ENCODE measurements at regions not wholly inside any gene's neighbourhood (a gene's known extent, or its start where the extent isn't known, plus 50 kb on each side); places are given as distances from the start of the nearest gene placed in this dataset.
"Not testable (repeated sequence)": the region's sequence is repeated elsewhere in the genome, so short reads cannot be mapped to it uniquely, and the experiment has no call there.

GRCh38 chr3:195999176-195999575 is 82.7 kb downstream of the TFRC start:
- not testable (repeated sequence) for H3K36me3 Mint-ChIP-seq (ENCODE audit: low read depth); H3K27ac Mint-ChIP-seq; H3K4me3 Mint-ChIP-seq; H3K4me1 Mint-ChIP-seq; DNase-seq; H3K9me3 Mint-ChIP-seq; H3K27me3 Mint-ChIP-seq
- ChIA-PET CTCF (interaction anchor here (1.2 kb wide), 1 partner anchor 22 kb away, joined by 4 read pairs; no protein-coding TSS in a partner anchor), POLR2A (interaction anchor here (0.6 to 1.4 kb wide), 2 partner anchors 58 to 312 kb away, joined by 3 to 5 read pairs; no protein-coding TSS in a partner anchor)

- CTCF ChIA-PET; H3K4me3 Mint-ChIP-seq; H3K36me3 Mint-ChIP-seq (ENCODE audit: low read depth); H3K4me1 Mint-ChIP-seq; DNase-seq; POLR2A ChIA-PET; H3K27me3 Mint-ChIP-seq; H3K27ac Mint-ChIP-seq; H3K9me3 Mint-ChIP-seq: not testable (repeated sequence)
These were observed 85.6 kb downstream of the TFRC start for GRCh38 chr3:195996314-195996713.

- DNase-seq = peak; percentile 62
- H3K4me3 Mint-ChIP-seq; H3K36me3 Mint-ChIP-seq (ENCODE audit: low read depth); H3K9me3 Mint-ChIP-seq; POLR2A ChIA-PET; H3K27me3 Mint-ChIP-seq; H3K27ac Mint-ChIP-seq; H3K4me1 Mint-ChIP-seq: not testable (repeated sequence)
- CTCF ChIA-PET = interaction anchor here (0.7 kb wide), 1 partner anchor 55 kb away, joined by 3 read pairs; no protein-coding TSS in a partner anchor
These were observed 86.0 kb upstream of the TNK2 start for GRCh38 chr3:195994343-195994742.

- DNase-seq; H3K9me3 Mint-ChIP-seq; H3K36me3 Mint-ChIP-seq (ENCODE audit: low read depth); H3K27me3 Mint-ChIP-seq; H3K27ac Mint-ChIP-seq; H3K4me1 Mint-ChIP-seq; H3K4me3 Mint-ChIP-seq; POLR2A ChIA-PET: not testable (repeated sequence)
- CTCF ChIA-PET = interaction anchor here (0.7 kb wide), 1 partner anchor 56 kb away, joined by 3 read pairs; no protein-coding TSS in a partner anchor
These were observed 85.3 kb upstream of the TNK2 start for GRCh38 chr3:195993671-195994070.

GRCh38 chr3:195992956-195993595 is 84.7 kb upstream of the TNK2 start:
- CTCF ChIA-PET; H3K4me3 Mint-ChIP-seq; H3K36me3 Mint-ChIP-seq (ENCODE audit: low read depth): not testable (repeated sequence)

GRCh38 chr3:195991986-195992385 is 83.6 kb upstream of the TNK2 start:
- CTCF ChIA-PET = interaction anchor here (0.6 kb wide), 1 partner anchor 291 kb away, joined by 3 read pairs; no protein-coding TSS in a partner anchor
- H3K36me3 Mint-ChIP-seq (ENCODE audit: low read depth); POLR2A ChIA-PET; H3K27me3 Mint-ChIP-seq; H3K4me3 Mint-ChIP-seq; H3K4me1 Mint-ChIP-seq; H3K9me3 Mint-ChIP-seq; DNase-seq; H3K27ac Mint-ChIP-seq: not testable (repeated sequence)

More at GRCh38 chr3:195992956-195993595, 84.7 kb upstream of the TNK2 start:
- H3K27me3 Mint-ChIP-seq, H3K4me1 Mint-ChIP-seq, H3K27ac Mint-ChIP-seq, DNase-seq, POLR2A ChIA-PET, H3K9me3 Mint-ChIP-seq: not testable (repeated sequence)

GRCh38 chr3:195991243-195991642 is 82.9 kb upstream of the TNK2 start:
- DNase-seq; H3K36me3 Mint-ChIP-seq (ENCODE audit: low read depth); H3K4me1 Mint-ChIP-seq; POLR2A ChIA-PET; H3K27me3 Mint-ChIP-seq; H3K9me3 Mint-ChIP-seq: not testable (repeated sequence)
- CTCF ChIA-PET = interaction anchor here (0.6 kb wide), 1 partner anchor 292 kb away, joined by 3 read pairs; no protein-coding TSS in a partner anchor
- Mint-ChIP-seq H3K27ac (peak overlapping the region; percentile 78), H3K4me3 (peak overlapping the region; percentile 69)

- H3K36me3 Mint-ChIP-seq (ENCODE audit: low read depth); H3K27me3 Mint-ChIP-seq; DNase-seq; H3K4me1 Mint-ChIP-seq; CTCF ChIA-PET; H3K9me3 Mint-ChIP-seq; POLR2A ChIA-PET: not testable (repeated sequence)
- Mint-ChIP-seq H3K27ac (peak overlapping the region; percentile 78), H3K4me3 (peak overlapping the region; percentile 69)
These were observed 82.5 kb upstream of the TNK2 start for GRCh38 chr3:195990841-195991174.

GRCh38 chr3:195989921-195990840 is 81.8 kb upstream of the TNK2 start:
- not testable (repeated sequence) for H3K27me3 Mint-ChIP-seq

GRCh38 chr3:195989197-195989920 is 81.0 kb upstream of the TNK2 start:
- H3K9me3 Mint-ChIP-seq; POLR2A ChIA-PET; H3K36me3 Mint-ChIP-seq (ENCODE audit: low read depth); H3K27ac Mint-ChIP-seq; CTCF ChIA-PET; H3K27me3 Mint-ChIP-seq; H3K4me1 Mint-ChIP-seq: not testable (repeated sequence)
- peak; percentile 12 for DNase-seq
- H3K4me3 Mint-ChIP-seq = peak overlapping the region; percentile 38

More at GRCh38 chr3:195989921-195990840, 81.8 kb upstream of the TNK2 start:
- H3K4me1 Mint-ChIP-seq; H3K9me3 Mint-ChIP-seq; POLR2A ChIA-PET; H3K36me3 Mint-ChIP-seq (ENCODE audit: low read depth); CTCF ChIA-PET: not testable (repeated sequence)
- peak overlapping the region; percentile 69 for H3K4me3 Mint-ChIP-seq
- H3K27ac Mint-ChIP-seq = peak overlapping the region; percentile 78
- DNase-seq = peak; percentile 84

- H3K27ac Mint-ChIP-seq; DNase-seq; H3K36me3 Mint-ChIP-seq (ENCODE audit: low read depth); CTCF ChIA-PET; H3K27me3 Mint-ChIP-seq; H3K4me1 Mint-ChIP-seq; H3K9me3 Mint-ChIP-seq; POLR2A ChIA-PET: not testable (repeated sequence)
- H3K4me3 Mint-ChIP-seq = peak overlapping the region; percentile 38
These were observed 80.4 kb upstream of the TNK2 start for GRCh38 chr3:195988764-195989163.

- CTCF ChIA-PET; H3K36me3 Mint-ChIP-seq (ENCODE audit: low read depth); H3K27ac Mint-ChIP-seq; DNase-seq; POLR2A ChIA-PET; H3K4me3 Mint-ChIP-seq; H3K4me1 Mint-ChIP-seq; H3K9me3 Mint-ChIP-seq; H3K27me3 Mint-ChIP-seq: not testable (repeated sequence)
These were observed 78.7 kb upstream of the TNK2 start for GRCh38 chr3:195987001-195987400.

- H3K9me3 Mint-ChIP-seq; H3K4me3 Mint-ChIP-seq; H3K4me1 Mint-ChIP-seq; CTCF ChIA-PET; H3K27me3 Mint-ChIP-seq; DNase-seq; H3K36me3 Mint-ChIP-seq (ENCODE audit: low read depth); POLR2A ChIA-PET; H3K27ac Mint-ChIP-seq: not testable (repeated sequence)
These were observed 78.2 kb upstream of the TNK2 start for GRCh38 chr3:195986576-195986975.

Data from activated CD4-positive, alpha-beta T cell treated with anti-CD3 and anti-CD28 coated beads, Interleukin-2, amount 10 ng/mL, durations not matched to agents 7 days and 5 days (primary cell).